Esophagus mucosa (tissue), 1 donor: ENCODE measurements at regions not wholly inside any gene's neighbourhood (a gene's known extent, or its start where the extent isn't known, plus 50 kb on each side); places are given as distances from the start of the nearest gene placed in this dataset.
"Not testable (repeated sequence)": the region's sequence is repeated elsewhere in the genome, so short reads cannot be mapped to it uniquely, and the experiment has no call there.

Experiments
- ATAC-seq: fragments of 200-7000 bp; cut with Tn5 transposase; one replicate; pipeline ENCODE4 v1.9.1; 2020
- donor health status: DM: yes; HTN: yes; CAD: no.

GRCh38 chr7:130849604-130850003 is 115.6 kb upstream of the KLF14 start:
- no peak for ATAC-seq

- no peak for ATAC-seq
Observed at GRCh38 chr7:130850956-130851355, 116.9 kb upstream of the KLF14 start.

DNA sequence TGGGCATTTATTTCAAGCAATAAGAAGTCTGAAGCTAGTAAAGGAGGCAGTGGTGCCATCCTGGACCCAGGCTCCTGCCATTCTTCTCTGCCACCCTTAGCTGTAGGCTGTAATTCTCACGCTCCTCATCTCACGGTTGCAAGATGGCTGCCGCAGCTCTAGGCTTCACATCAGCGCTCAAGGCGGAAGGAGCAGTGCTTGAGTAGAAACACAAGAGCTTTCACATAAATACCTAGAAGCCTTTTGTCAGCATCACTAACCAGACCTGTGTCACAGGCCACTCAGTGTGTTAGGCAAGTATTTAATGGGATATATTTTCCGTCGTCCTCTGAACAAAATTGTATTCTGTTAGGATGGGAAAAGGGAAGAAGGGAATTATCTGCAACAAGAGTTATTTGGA is 118.9 kb upstream of the KLF14 start:
- no peak for ATAC-seq

DNA sequence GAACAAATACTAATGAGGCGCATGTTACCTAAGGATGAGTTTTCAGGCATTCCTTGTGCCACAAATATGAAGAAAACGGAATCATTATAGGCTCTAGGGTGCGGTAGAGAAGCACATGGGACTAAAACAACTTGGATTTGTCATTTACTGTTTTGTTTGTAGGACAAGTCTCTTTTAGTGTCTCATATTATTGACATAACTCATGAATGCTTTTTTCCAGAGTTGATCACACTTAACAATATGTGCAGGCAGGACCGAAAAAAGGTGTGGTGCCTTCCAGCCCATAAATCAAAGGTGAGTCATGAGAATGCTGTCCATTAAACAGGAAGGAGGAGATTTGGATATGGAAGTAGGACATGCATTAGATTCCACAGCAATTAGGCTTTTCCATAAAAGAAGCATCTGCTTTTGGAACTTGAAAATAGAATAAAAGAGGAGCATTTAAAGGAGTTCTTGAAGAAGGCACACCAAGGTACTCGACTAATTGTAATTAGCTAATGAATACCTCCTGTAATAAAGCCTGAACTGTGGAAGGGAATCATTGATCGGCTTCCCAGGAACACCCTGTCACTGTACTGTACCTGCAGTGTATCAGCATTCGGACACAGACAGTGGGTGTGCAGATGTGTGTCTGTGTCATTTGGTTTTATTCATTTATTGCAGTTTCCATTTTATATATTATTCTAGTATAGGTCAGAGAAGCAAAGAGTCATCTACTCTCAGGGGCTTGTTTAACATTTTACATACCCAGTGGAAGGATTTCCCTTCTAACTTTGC is 119.7 kb upstream of the KLF14 start:
- peak; percentile 92 for ATAC-seq

- no peak for ATAC-seq
Observed at GRCh38 chr7:130854481-130854880, 120.5 kb upstream of the KLF14 start.

DNA sequence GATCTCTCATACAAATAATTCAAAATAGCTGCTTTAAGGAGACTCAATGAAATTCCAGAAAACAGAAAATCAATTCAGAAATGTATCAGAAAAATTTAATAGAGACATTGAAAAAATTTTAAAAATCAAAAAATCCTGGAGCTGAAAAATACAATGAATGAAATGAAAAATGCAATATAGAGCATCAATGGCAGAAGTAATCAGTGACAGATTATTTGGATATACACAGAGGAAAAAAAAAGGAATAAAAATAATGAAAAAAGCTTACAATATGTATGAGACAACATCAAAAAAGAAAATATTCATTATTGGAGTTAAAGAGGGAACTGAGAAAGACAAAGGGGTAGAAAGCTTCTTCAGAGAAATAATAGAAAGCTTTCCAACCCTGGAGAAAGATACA is 122.9 kb upstream of the KLF14 start:
- ATAC-seq: no peak

DNA sequence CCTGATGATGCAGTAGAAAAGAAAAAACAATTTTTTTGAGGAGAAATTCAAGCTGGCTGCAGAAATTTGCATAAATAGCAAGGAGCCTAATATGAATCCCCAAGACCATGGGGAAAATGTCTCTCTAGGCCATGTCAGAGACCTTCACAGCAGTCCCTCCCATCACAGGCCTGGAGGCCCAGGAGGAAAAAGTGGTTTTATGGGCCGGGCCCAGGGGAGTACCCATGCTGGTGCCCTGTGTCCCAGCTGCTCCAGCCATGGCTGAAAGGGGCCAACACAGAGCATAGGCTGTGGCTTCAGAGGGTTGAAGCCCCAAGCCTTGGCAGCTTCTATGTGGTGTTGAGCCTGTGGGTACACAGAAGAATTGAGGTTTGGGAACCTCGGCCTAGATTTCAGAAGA is 126.8 kb upstream of the KLF14 start:
- not testable (repeated sequence) for ATAC-seq

- no peak for ATAC-seq
Observed at GRCh38 chr7:130865408-130866236, 131.6 kb upstream of the KLF14 start.

- no peak for ATAC-seq
Observed at GRCh38 chr7:130867039-130867438, 133.0 kb upstream of the KLF14 start.

- peak; percentile 43 for ATAC-seq
Observed at GRCh38 chr7:130867581-130868136, 133.7 kb upstream of the KLF14 start.

DNA sequence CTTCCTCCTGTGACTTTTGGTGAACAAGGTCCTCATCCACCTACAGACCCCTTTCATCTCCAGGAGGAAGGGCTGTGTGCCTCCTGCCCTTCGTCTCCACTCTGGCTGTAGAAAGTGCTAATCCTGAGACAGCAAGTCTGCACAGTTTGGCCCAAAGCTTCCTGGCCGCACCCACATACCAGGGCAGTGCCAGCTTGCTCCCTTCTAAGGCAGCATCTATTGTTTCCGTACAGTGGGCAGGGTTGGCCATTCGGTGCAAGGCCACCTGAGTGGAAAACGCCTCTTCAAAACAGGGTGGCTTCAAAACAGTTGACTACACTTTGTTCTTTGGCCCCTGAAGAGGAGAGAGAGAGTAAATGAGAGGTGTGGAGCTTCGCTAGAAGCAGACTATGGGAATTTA is 134.1 kb upstream of the KLF14 start:
- ATAC-seq: peak; percentile 90

DNA sequence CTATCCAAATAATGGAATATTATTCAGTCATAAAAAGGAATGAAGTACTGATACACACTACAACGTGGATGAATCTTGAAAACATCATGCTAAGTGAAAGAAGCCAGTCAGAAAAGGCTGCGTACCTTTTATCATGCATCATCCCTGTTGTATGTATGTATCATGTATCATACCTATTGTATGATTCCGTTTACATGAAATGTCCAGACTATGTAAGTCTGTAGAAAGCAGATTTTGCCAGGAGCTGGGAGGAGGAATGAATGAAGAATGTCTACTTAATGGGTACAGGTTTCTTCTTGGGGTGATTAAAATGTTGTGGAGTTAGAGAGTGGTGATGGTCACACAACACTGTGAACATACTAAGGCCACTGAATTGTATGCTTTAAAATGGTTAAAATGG is 135.9 kb upstream of the KLF14 start:
- ATAC-seq: no peak

DNA sequence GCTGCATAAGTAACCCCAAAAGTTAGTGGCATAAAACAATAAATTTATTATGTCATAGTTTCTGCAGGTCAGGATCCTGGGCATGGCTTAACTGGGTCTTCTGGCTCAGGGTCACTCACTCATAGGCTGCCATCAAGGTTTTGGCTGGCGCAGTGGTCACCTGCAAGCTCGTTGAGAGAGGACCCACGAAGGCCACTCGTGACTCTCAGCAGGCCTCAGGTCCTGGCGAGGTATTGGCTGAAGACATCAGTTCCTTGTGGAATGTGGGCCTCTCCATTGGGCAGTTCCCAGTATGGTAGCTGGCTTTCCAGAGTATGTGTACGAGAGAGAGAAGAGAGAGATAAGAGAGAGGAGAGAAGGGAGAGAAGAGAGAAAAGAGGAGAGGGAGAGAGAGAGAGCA is 138.3 kb upstream of the KLF14 start:
- no peak for ATAC-seq

- no peak for ATAC-seq
Observed at GRCh38 chr7:130872756-130873448, 138.9 kb upstream of the KLF14 start.

DNA sequence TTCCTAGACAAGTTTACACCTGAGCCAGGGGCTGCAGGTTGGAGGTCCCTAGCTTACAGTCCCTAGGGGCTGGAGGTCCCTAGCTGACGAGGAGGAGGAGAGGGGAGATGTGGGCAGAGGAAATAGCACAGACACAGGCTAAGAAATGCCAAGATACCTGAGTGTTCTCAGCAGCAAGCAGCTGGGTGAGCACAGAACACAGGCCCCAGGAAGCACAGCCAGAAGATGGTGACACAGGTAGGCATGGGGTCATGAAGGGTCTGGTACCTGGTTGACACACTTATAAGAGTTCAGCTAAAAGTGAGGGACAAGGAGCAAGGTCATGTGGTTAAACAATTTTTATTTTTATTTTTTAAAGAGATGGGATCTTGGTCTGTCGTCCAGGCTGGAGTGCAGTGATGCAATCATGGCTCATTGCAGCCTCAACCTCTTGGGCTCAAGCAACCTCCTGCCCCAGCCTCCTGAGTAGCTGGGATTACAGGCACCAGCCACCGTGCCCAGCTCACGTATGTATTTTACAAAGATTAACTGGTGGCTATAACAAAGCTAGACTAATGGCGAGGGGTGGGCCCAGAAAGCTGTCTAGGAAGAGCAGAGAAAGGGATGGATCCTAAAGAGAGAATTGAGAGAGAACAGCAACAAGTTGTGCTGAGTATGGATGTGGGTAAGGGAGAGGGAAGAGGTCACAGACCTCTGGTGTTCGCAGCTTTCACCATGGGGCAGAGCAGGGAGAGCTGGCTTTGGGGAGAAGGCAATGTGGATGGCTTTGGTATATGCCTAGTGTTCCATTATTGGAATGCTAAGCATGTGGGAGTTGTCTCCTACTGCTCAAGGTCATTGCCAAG is 140.3 kb upstream of the KLF14 start:
- no peak for ATAC-seq

DNA sequence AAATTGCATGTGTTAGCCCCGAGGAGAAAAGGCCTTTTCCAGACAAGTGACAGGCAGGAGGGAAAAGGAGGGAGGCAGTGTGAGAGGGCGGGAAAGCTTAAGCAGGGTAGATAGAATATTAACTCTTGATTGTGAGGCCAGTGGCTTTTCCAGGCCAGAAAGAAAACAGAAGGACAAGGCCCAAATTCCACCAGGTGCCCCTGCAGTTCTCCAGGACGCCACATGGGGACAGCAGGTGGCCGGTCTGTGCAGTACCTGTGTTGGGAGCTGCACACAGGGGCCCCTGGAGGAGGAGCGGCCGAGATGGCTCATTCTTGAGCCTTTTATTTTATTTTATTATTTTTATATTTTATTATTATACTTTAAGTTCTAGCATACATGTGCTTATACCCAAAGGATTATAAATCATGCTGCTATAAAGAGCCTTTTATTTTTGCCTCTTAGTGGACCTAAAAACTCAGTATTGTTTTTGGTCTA is 141.3 kb upstream of the KLF14 start:
- peak; percentile 86 for ATAC-seq

GRCh38 chr7:130875901-130876300 is 141.9 kb upstream of the KLF14 start:
- no peak for ATAC-seq

DNA sequence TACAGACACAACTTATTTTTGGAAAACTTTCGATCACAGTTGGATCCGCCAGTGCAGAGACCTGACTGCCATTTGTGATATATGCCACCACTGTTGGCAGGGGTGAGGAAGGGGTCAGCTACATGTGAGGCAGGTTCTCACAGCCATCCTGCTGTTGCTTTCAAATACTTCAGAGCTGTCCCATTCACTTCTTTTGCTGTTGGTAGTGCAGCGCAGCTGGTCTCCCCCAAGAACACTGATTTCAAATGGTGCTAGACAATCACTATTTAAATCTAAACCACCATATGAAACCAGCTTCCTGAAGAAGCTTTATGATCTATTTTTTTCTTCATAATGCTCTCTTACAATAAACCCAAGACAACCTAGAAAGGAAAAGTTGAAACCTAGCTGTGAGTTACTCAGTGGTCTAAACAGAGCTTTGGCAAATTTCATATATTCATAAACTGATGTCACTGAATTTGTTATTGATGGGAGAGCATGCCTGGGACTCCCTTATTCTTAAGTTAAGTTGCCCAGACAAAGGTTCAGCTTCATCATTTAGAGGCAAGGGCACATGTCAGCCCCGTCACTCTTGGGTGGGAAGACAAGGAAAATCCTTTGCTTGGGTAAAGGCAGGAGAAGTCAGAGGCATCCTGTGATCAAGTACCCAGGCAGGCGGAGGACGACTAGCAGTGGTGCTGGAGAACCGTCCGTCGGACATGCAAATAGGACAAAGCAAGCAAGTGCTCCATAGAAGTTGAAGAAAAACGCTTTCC is 143.4 kb upstream of the KLF14 start:
- ATAC-seq: no peak

DNA sequence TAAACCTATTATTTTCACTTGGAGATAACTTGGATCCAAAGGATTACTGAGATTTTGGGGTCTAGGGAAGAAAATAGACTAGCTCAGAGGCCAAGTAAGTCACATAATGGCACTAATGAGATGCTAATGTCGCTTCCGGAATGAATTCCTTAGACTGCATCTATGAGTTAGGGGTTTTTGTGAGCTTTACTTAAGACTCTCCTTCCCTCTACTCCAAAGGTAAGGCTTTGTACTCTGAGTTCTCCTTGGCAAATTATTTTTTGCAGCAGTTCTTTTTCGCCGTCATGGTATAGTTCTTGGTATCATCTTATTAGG is 143.9 kb upstream of the KLF14 start:
- ATAC-seq: no peak

GRCh38 chr7:130878785-130879184 is 144.8 kb upstream of the KLF14 start:
- ATAC-seq: no peak

DNA sequence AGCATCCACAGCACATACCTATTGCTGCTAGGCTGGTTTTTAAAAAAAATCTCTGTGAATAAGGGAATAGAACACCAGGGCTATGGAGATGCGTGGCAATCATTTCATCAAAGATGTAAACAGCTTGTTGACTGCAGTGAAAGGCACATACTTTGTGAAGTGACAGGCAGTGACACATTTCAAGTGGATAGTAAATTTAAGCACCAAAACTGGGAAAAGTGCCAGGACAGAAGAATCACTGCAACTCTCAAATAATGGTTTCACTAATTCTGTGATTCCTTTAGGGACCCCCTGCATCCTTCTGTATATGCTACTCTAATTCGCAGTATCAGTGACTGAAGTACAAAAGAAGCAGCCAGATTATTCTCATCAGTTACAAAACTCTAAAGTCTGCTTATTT is 145.2 kb upstream of the KLF14 start:
- no peak for ATAC-seq
